ENCODE measurements at regions not wholly inside any gene's neighbourhood (a gene's known extent, or its start where the extent isn't known, plus 50 kb on each side); places are given as distances from the start of the nearest gene placed in this dataset.
"Not testable (repeated sequence)": the region's sequence is repeated elsewhere in the genome, so short reads cannot be mapped to it uniquely, and the experiment has no call there.

DNA sequence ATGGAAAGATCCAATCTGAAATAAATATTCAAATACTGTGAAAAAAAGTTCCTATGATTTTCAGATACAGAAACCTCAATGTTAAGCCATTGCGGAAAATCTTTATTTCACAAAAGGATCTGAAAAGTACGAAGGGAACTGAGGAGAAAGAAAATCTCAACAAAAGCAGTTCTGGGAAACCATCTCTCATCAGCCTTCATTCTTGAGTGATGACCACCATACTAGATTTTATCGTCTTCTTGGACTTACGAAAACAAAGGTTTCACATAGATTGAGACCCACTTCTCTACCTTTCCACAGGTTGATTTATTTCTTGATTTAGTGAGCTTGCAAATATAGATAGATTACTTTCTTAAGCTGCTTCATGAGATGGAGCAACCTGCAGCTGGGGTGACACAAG, 293.4 kb upstream of the LYZL1 start:
- TF ChIP-seq, protein P1, sequence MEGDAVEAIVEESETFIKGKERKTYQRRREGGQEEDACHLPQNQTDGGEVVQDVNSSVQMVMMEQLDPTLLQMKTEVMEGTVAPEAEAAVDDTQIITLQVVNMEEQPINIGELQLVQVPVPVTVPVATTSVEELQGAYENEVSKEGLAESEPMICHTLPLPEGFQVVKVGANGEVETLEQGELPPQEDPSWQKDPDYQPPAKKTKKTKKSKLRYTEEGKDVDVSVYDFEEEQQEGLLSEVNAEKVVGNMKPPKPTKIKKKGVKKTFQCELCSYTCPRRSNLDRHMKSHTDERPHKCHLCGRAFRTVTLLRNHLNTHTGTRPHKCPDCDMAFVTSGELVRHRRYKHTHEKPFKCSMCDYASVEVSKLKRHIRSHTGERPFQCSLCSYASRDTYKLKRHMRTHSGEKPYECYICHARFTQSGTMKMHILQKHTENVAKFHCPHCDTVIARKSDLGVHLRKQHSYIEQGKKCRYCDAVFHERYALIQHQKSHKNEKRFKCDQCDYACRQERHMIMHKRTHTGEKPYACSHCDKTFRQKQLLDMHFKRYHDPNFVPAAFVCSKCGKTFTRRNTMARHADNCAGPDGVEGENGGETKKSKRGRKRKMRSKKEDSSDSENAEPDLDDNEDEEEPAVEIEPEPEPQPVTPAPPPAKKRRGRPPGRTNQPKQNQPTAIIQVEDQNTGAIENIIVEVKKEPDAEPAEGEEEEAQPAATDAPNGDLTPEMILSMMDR (IDR thresholded peaks at IDR 0.05), result no peak
- TF ChIP-seq POLR2A (IDR thresholded peaks at IDR 0.05), result no peak
- 95 to 96% methylated on average over 4 of the region's 4 CpGs for WGBS, 2 donors
- no peak for DNase-seq
- Histone ChIP-seq H3K27me3 (peaks cover 0 to 13% (median 0%) of the 10 kb centered on the region in 4 donors), H3K9me3 (no peaks in the 10 kb centered on the region), H3K36me3 (no peaks in the 10 kb centered on the region), H3K27ac (no peak overlapping the region), H3K4me1 (peaks cover 0 to 16% (median 6%) of the 10 kb centered on the region in 3 donors), H3K4me3 (no peak overlapping the region)
- intact Hi-C loops (cut with DNase I), result no loop called here

GRCh38 chr10:28996345-28996744, 292.5 kb upstream of the LYZL1 start:
- Histone ChIP-seq H3K36me3 (no peaks in the 10 kb centered on the region), H3K4me3 (no peak overlapping the region), H3K4me1 (peaks cover 0 to 11% (median 2%) of the 10 kb centered on the region in 3 donors), H3K27ac (no peak overlapping the region), H3K9me3 (no peaks in the 10 kb centered on the region), H3K27me3 (peaks cover 0 to 13% (median 0%) of the 10 kb centered on the region in 4 donors)
- intact Hi-C loops (cut with DNase I), result no loop called here
- DNase-seq, result no peak
- WGBS, 2 donors, result 85 to 87% methylated on average over 6 of the region's 6 CpGs
- no peak for TF ChIP-seq POLR2A (IDR thresholded peaks at IDR 0.05)
- TF ChIP-seq, protein P1 (IDR thresholded peaks at IDR 0.05), result no peak

DNA sequence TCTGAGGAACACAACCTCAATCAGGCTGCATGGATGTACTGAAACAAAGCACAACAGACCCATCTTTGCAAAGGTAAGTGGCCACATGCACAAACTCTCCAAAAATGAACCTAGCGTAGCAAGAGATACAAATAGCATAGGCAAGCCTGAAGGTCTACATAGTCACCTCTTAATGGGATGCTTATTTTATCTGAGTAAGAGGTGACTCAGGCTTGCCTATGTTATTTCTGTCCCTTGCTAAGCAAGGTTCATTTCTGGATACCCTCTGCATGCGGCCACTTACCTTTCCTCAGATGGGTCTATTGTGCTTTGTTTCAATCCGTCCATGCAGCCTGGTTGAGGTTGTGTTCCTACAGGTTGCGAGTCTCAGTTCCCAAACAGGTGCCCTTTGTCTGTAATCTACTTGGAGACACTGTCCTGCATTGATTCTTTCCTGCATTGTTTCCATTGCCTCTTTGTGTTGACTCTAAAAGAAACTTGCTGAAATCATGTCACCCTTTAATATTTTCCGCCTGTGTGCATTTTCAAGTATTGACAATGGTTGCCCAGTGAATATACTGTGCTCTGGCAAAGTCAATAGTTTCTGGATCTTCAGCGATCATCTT, 291.8 kb upstream of the LYZL1 start:
- H3K36me3 ChIP-seq, result no peaks in the 10 kb centered on the region
- H3K27ac ChIP-seq, result no peak overlapping the region
- intact Hi-C loops (cut with DNase I), result no loop called here
- no peak for DNase-seq
- TF ChIP-seq, protein P1 (IDR thresholded peaks at IDR 0.05), result no peak
- TF ChIP-seq POLR2A (IDR thresholded peaks at IDR 0.05), result no peak
- H3K4me3 ChIP-seq, result no peak overlapping the region
- peaks cover 0 to 13% (median 0%) of the 10 kb centered on the region in 4 donors for H3K27me3 ChIP-seq
- H3K4me1 ChIP-seq, result peaks cover 0 to 4% (median 0%) of the 10 kb centered on the region in 3 donors
- 91 to 95% methylated on average over 6 of the region's 6 CpGs for WGBS, 2 donors
- H3K9me3 ChIP-seq, result no peaks in the 10 kb centered on the region

- 53 to 55% methylated on average over 6 of the region's 6 CpGs for WGBS, 2 donors
- no peak for DNase-seq
- intact Hi-C loops (cut with DNase I), result no loop called here
- peaks cover 0 to 13% (median 0%) of the 10 kb centered on the region in 4 donors for H3K27me3 ChIP-seq
- no peaks in the 10 kb centered on the region for H3K4me1 ChIP-seq
- no peak for TF ChIP-seq POLR2A (IDR thresholded peaks at IDR 0.05)
- TF ChIP-seq, protein P1 (IDR thresholded peaks at IDR 0.05), result no peak
- H3K36me3 ChIP-seq, result no peaks in the 10 kb centered on the region
- no peak overlapping the region for H3K27ac ChIP-seq
- H3K4me3 ChIP-seq, result no peak overlapping the region
- H3K9me3 ChIP-seq, result no peaks in the 10 kb centered on the region
Measured at GRCh38 chr10:28997734-28998133, 291.1 kb upstream of the LYZL1 start.

DNA sequence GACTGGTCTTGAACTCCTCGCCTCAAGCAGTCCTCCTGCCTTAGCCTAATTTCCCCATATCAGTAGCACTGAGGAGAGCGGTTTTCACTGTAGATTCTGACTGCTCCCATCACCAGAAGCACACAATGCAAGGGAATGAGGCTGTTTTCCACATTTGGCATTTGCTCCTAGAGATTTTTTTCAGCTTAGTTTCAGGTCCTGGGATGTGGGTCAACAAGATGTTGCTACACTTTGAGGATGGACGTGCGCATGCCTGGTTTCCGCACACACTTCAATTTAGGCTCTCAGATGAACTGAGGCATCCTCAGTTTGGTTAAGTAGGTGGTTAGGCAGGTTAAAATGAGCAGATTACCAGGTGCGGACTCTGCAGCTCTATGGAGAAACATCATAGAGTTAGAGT, 287.1 kb upstream of the LYZL1 start:
- intact Hi-C loops (cut with DNase I), result no loop called here
- peaks cover 0 to 3% (median 0%) of the 10 kb centered on the region in 4 donors for H3K27me3 ChIP-seq
- TF ChIP-seq, protein P1 (IDR thresholded peaks at IDR 0.05), result no peak
- no peak for TF ChIP-seq POLR2A (IDR thresholded peaks at IDR 0.05)
- H3K4me1 ChIP-seq, result no peaks in the 10 kb centered on the region
- H3K9me3 ChIP-seq, result no peaks in the 10 kb centered on the region
- 94 to 95% methylated on average over 3 to 5 of the region's 6 CpGs for WGBS, 2 donors
- no peak overlapping the region for H3K4me3 ChIP-seq
- no peak for DNase-seq
- H3K36me3 ChIP-seq, result no peaks in the 10 kb centered on the region
- no peak overlapping the region for H3K27ac ChIP-seq

DNA sequence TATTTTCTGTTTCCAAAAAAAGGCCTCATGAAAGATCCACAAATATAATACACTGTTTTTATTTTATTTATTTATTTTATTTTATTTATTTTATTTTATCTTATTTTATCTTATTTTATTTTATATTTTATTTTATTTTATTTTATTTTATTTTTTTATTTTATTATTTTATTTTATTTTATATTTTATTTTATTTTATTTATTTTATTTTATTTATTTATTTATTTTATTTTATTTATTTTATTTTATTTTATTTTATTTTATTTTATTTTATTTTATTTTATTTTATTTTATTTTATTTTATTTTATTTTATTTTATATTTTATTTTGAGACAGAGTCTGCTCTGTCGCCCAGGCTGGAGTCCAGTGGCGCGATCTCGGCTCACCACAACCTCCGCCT, 285.9 kb upstream of the LYZL1 start:
- 100% methylated on average over 5 of the region's 5 CpGs; no CpG with 5 or more reads in 1 of the 2 donors for WGBS, 2 donors
- intact Hi-C loops (cut with DNase I); DNase-seq; H3K4me3 ChIP-seq; H3K4me1 ChIP-seq; H3K9me3 ChIP-seq; H3K27ac ChIP-seq; H3K27me3 ChIP-seq; H3K36me3 ChIP-seq: not testable (repeated sequence)

Data from esophagus squamous epithelium (tissue), 5 donors.